SK-N-SH (cell line): ENCODE measurements at regions not wholly inside any gene's neighbourhood (a gene's known extent, or its start where the extent isn't known, plus 50 kb on each side); places are given as distances from the start of the nearest gene placed in this dataset.

Source experiments
- POLR2AphosphoS5 ChIP-seq: IDR thresholded peaks from 2 replicates; pipeline ENCODE4 v1.6.1; 2012; ENCODE audit warnings: low read depth, low read length
- TF ChIP-seq, protein P1 (sequence below): fragments of 200-600 bp; sonication (generic); IDR thresholded peaks from 2 replicates; pipeline ENCODE4 v1.6.1; 2017; ENCODE audit warnings: antibody characterized with exemption, mild to moderate bottlenecking, moderate library complexity

- TF ChIP-seq, protein P1, sequence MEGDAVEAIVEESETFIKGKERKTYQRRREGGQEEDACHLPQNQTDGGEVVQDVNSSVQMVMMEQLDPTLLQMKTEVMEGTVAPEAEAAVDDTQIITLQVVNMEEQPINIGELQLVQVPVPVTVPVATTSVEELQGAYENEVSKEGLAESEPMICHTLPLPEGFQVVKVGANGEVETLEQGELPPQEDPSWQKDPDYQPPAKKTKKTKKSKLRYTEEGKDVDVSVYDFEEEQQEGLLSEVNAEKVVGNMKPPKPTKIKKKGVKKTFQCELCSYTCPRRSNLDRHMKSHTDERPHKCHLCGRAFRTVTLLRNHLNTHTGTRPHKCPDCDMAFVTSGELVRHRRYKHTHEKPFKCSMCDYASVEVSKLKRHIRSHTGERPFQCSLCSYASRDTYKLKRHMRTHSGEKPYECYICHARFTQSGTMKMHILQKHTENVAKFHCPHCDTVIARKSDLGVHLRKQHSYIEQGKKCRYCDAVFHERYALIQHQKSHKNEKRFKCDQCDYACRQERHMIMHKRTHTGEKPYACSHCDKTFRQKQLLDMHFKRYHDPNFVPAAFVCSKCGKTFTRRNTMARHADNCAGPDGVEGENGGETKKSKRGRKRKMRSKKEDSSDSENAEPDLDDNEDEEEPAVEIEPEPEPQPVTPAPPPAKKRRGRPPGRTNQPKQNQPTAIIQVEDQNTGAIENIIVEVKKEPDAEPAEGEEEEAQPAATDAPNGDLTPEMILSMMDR, result no peak
- no peak for TF ChIP-seq POLR2AphosphoS5
Measured at GRCh38 chr16:64109241-64109640, 1012.6 kb downstream of the CDH11 start.
